GM12878 (cell line): ENCODE measurements at regions not wholly inside any gene's neighbourhood (a gene's known extent, or its start where the extent isn't known, plus 50 kb on each side); places are given as distances from the start of the nearest gene placed in this dataset.

Source experiments
- ATAC-seq: fragments of 200-7000 bp; cut with Tn5 transposase; 3 replicates; pipeline ENCODE4 v1.9.1; 2020; ENCODE audit warnings: mild to moderate bottlenecking, moderate library complexity
- BruUV-seq: library from RNA; stranded (reverse); fragments of 400-500 nt; replicated peaks from 2 replicates; lab custom pipeline; 2021; lab: Mats Ljungman, UMichigan
- CTCF ChIA-PET: fragments of 300-600 bp; sonication (Branson Sonifier 250); formaldehyde crosslinking; extraction: SDS; loops from one replicate; lab custom pipeline; 2021; ENCODE audit warnings: inconsistent platforms; lab: Yijun Ruan, JAX
- POLR2A ChIA-PET: fragments of 350-600 bp; formaldehyde crosslinking; extraction: SDS; loops from one replicate; lab custom pipeline; 2021; ENCODE audit warnings: inconsistent platforms; lab: Charles Lee
- RAD21 ChIA-PET: fragments of 300-600 bp; sonication (Branson Sonifier 250); formaldehyde crosslinking; loops from one replicate; lab custom pipeline; 2023; ENCODE audit warnings: antibody characterized with exemption; ENCODE audit not compliant: unreplicated experiment; lab: Charles Lee
- SMC1A ChIA-PET: fragments of 300-600 bp; sonication (Branson Sonifier 250); formaldehyde crosslinking; loops from one replicate; lab custom pipeline; 2023; ENCODE audit not compliant: unreplicated experiment, uncharacterized antibody; lab: Charles Lee
- DNase-seq: peaks from one replicate; pipeline ENCODE4 v3.0.0-alpha.2; 2011; ENCODE audit warnings: low read depth, low spot score
- FAIRE-seq: peaks from 3 replicates; lab custom pipeline; 2011; peaks lifted over from hg19 to GRCh38; lab: Jason Lieb, UNC
- H2AFZ ChIP-seq: 2 replicates; pipeline ENCODE4 v1.6.0; 2011; ENCODE audit warnings: low read depth, low read length, control low read depth; ENCODE audit not compliant: control insufficient read depth
- H3K27ac ChIP-seq: 2 replicates; pipeline ENCODE4 v1.5.1; 2011; ENCODE audit warnings: control low read depth; ENCODE audit not compliant: control insufficient read depth, insufficient read depth
- H3K27me3 ChIP-seq, 2 experiments: replicated peaks in 1 of 2; 2 replicates each; pipeline versions ENCODE4 v1.6.0 to v1.6.1; 2011; ENCODE audit warnings: low read length in 1 of 2; ENCODE audit not compliant: control insufficient read depth in 2 of 2, insufficient read depth in 2 of 2
- H3K36me3 ChIP-seq, 2 experiments: 2 replicates each; pipeline ENCODE4 v1.5.1; 2011; ENCODE audit warnings: low read length in 1 of 2; ENCODE audit not compliant: control insufficient read depth in 2 of 2, insufficient read depth in 2 of 2
- H3K4me1 ChIP-seq: 2 replicates; pipeline ENCODE4 v1.6.1; 2011; ENCODE audit warnings: mild to moderate bottlenecking, low read length, moderate library complexity, mixed read lengths; ENCODE audit not compliant: control insufficient read depth, insufficient read depth
- H3K4me2 ChIP-seq: 2 replicates; pipeline ENCODE4 v1.6.0; 2011; ENCODE audit warnings: control low read depth; ENCODE audit not compliant: control insufficient read depth, insufficient read depth
- H3K4me3 ChIP-seq: fragments of 200-600 bp; sonication (generic); 2 replicates; pipeline ENCODE4 v1.5.1; 2016
- H3K79me2 ChIP-seq: 2 replicates; pipeline ENCODE4 v1.6.0; 2011; ENCODE audit warnings: low read length; ENCODE audit not compliant: control insufficient read depth, insufficient read depth
- H3K9ac ChIP-seq: 2 replicates; pipeline ENCODE4 v1.8.0; 2011; ENCODE audit warnings: low read length, control low read depth, mixed read lengths; ENCODE audit not compliant: control insufficient read depth, insufficient read depth
- H3K9me3 ChIP-seq: replicated peaks from 3 replicates; pipeline ENCODE4 v1.5.1; 2011; ENCODE audit warnings: mild to moderate bottlenecking, low read length; ENCODE audit not compliant: control insufficient read depth, insufficient read depth
- H4K20me1 ChIP-seq: 2 replicates; pipeline ENCODE4 v1.6.0; 2011; ENCODE audit not compliant: control insufficient read depth, insufficient read depth
- BRCA1 ChIP-seq: IDR thresholded peaks from 2 replicates; pipeline ENCODE4 v1.6.1; 2011; ENCODE audit warnings: low read depth, low read length, improper control_type of control experiment
- EGR1 ChIP-seq, 2 experiments: IDR thresholded peaks; 1 replicate in 1 of 2; 2 replicates in 1 of 2; pipeline ENCODE4 v1.6.1; 2011 to 2012; ENCODE audit warnings: low read depth in 2 of 2, low read length in 2 of 2, borderline replicate concordance in 1 of 2, mild to moderate bottlenecking in 1 of 2, moderate library complexity in 1 of 2
- GATAD2B ChIP-seq: fragments of 450-650 bp; conservative IDR thresholded peaks from 2 replicates; pipeline ENCODE4 v1.6.1; 2017; ENCODE audit warnings: low read depth, mild to moderate bottlenecking, moderate library complexity
- HDGF ChIP-seq: fragments of 450-650 bp; IDR thresholded peaks from 2 replicates; pipeline ENCODE4 v1.6.1; 2016; ENCODE audit warnings: antibody characterized with exemption
- PAX8 ChIP-seq: fragments of 450-650 bp; IDR thresholded peaks from 2 replicates; pipeline ENCODE4 v1.6.1; 2017; ENCODE audit warnings: mild to moderate bottlenecking, moderate library complexity
- RCOR1 ChIP-seq: conservative IDR thresholded peaks from 2 replicates; pipeline ENCODE4 v1.6.1; 2012; ENCODE audit warnings: low read depth, low read length, improper control_type of control experiment
- SIX5 ChIP-seq: IDR thresholded peaks from 2 replicates; pipeline ENCODE4 v1.6.1; 2011; ENCODE audit warnings: mild to moderate bottlenecking, low read depth, low read length, moderate library complexity; ENCODE audit not compliant: severe bottlenecking
- SPI1 ChIP-seq: IDR thresholded peaks from 2 replicates; pipeline ENCODE4 v1.6.1; 2011; ENCODE audit warnings: low read depth, mild to moderate bottlenecking, low read length, moderate library complexity, borderline replicate concordance; ENCODE audit not compliant: insufficient read depth
- STAT3 ChIP-seq: IDR thresholded peaks from 2 replicates; pipeline ENCODE4 v1.6.1; 2011; ENCODE audit warnings: low read depth, low read length, improper control_type of control experiment
- TBL1XR1 ChIP-seq: IDR thresholded peaks from 2 replicates; pipeline ENCODE4 v1.6.1; 2012; ENCODE audit warnings: low read depth, low read length, improper control_type of control experiment
- ZNF207 ChIP-seq: fragments of 450-650 bp; IDR thresholded peaks from 2 replicates; pipeline ENCODE4 v1.6.1; 2014; ENCODE audit warnings: antibody characterized with exemption, mild to moderate bottlenecking, borderline replicate concordance
- ZNF217 ChIP-seq: fragments of 450-650 bp; IDR thresholded peaks from 2 replicates; pipeline ENCODE4 v1.6.1; 2017; ENCODE audit warnings: antibody characterized with exemption, mild to moderate bottlenecking
- ZNF274 ChIP-seq: IDR thresholded peaks from one replicate; pipeline ENCODE4 v1.8.0; 2011; ENCODE audit not compliant: insufficient read length, insufficient read depth
- WGBS: methylation state at CpG from one replicate; pipeline ENCODE4 v1.1.6; 2016; ENCODE audit warnings: low lambda C conversion rate; ENCODE audit not compliant: insufficient replicate concordance, insufficient coverage; ENCODE audit errors: missing lambda C conversion rate; 5-methylcytosine and 5-hydroxymethylcytosine counted together
- in situ Hi-C: fragments of 300-500 bp; cut with MboI; formaldehyde crosslinking; loops from 9 replicates; pipeline ENCODE4 v1.14.3; 2018; ENCODE audit warnings: mixed read lengths
- intact Hi-C: fragments of 100-400 bp; cut with micrococcal nuclease; formaldehyde crosslinking; loops from one replicate; pipeline ENCODE4 v1.14.2; 2022; ENCODE audit not compliant: unreplicated experiment
- TF ChIP-seq, protein P1 (sequence below): IDR thresholded peaks from 2 replicates; pipeline ENCODE4 v1.6.1; 2012; ENCODE audit warnings: low read depth, low read length, improper control_type of control experiment

DNA sequence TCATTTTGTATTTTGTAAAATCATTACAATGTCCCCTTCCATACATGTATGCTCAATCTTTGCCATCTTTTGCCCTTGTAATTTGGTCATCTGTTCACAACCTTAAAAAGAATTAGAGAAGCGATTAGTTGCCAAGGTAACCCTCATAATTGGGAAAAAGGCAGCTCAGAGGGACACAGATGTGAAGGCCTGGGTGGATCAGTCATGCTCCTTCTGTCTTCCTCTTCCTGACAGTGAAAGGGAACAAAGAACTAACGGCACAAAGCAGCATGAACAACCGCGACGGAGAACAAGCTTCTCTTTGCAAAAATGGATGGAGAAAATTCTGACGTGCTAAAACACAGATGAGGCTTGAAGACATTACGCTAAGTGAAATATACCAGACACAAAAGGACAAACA, 78.7 kb upstream of the COG2 start:
- TF ChIP-seq STAT3 (no peak), GATAD2B (no peak), BRCA1 (no peak), RCOR1 (no peak), ZNF274 (no peak), SPI1 (no peak), EGR1 (IDR thresholded peaks at IDR 0.05; ENCODE audit: borderline replicate concordance in 1 of 2, low read depth in 2 of 2, low read length in 2 of 2) (no peak), HDGF (no peak), TBL1XR1 (no peak), SIX5 (no peak), ZNF207 (no peak), ZNF217 (no peak), PAX8 (no peak)
- TF ChIP-seq, protein P1, sequence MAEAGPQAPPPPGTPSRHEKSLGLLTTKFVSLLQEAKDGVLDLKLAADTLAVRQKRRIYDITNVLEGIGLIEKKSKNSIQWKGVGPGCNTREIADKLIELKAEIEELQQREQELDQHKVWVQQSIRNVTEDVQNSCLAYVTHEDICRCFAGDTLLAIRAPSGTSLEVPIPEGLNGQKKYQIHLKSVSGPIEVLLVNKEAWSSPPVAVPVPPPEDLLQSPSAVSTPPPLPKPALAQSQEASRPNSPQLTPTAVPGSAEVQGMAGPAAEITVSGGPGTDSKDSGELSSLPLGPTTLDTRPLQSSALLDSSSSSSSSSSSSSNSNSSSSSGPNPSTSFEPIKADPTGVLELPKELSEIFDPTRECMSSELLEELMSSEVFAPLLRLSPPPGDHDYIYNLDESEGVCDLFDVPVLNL, result no peak
- TF ChIP-seq, all 136 proteins: peak for 0
- no peaks in the 10 kb centered on the region for H3K9me3 ChIP-seq
- BruUV-seq, result no TSS peak

More for the DNA sequence above, 78.7 kb upstream of the COG2 start:
- Histone ChIP-seq H2AFZ (no peak overlapping the region), H3K4me3 (no peak overlapping the region), H3K36me3 (no peaks in the 10 kb centered on the region), H3K79me2 (no peaks in the 10 kb centered on the region), H4K20me1 (no peaks in the 10 kb centered on the region; the same call in 1 of the 2 replicates), H3K9ac (no peak overlapping the region), H3K27me3 (no peaks in the 10 kb centered on the region), H3K4me2 (no peak overlapping the region), H3K27ac (no peak overlapping the region), H3K4me1 (no peaks in the 10 kb centered on the region)
- ChIA-PET POLR2A (no interaction called here), RAD21 (no interaction called here), CTCF (no interaction called here), SMC1A (no interaction called here)
- WGBS, result 64% methylated on average over 7 of the region's 7 CpGs
- ATAC-seq, result no peak
- intact Hi-C loops (no loop called here), in situ Hi-C loops (no loop called here)
- no peak for DNase-seq
- no peak for FAIRE-seq
